A204.1 (cell line): ENCODE measurements at regions not wholly inside any gene's neighbourhood (a gene's known extent, or its start where the extent isn't known, plus 50 kb on each side); places are given as distances from the start of the nearest gene placed in this dataset.
A peak's percentile ranks its signal among the peaks of the same experiment; 100 is the strongest.

Experiments used
- FAIRE-seq: peaks from 2 replicates; lab custom pipeline; 2012; peaks lifted over from hg19 to GRCh38; lab: Jason Lieb, UNC

GRCh38 chr7:48703466-48703865, 220.9 kb upstream of the CDC14C start:
- no peak for FAIRE-seq

- no peak for FAIRE-seq
Measured at GRCh38 chr7:48708122-48708521, 216.2 kb upstream of the CDC14C start.

GRCh38 chr7:48708635-48709034, 215.7 kb upstream of the CDC14C start:
- FAIRE-seq, result no peak

- no peak for FAIRE-seq
Measured at GRCh38 chr7:48710995-48711394, 213.4 kb upstream of the CDC14C start.

GRCh38 chr7:48718731-48719378, 205.5 kb upstream of the CDC14C start:
- peak; percentile 96 for FAIRE-seq

- FAIRE-seq, result no peak
Measured at GRCh38 chr7:48728799-48729198, 195.5 kb upstream of the CDC14C start.

GRCh38 chr7:48734695-48735406, 189.5 kb upstream of the CDC14C start:
- FAIRE-seq, result no peak

DNA sequence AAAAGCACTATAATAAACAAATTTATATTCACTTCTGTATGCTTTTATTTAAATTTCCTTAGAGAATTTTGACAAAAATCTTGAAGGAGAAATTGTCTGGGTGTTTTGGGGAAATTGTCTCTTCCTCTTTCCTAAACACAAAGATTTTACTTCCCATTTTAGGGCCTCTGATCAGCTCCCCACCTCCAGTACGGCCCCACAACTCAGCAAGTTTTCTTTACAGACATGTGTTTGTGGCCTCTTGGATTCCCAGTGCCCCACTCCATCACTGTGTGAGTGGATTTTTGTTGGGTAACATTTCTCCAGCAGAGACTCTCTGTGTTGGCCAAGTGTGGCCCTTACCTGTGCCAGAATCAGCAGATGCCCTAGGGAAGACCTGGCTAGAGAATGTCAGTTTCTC, 182.8 kb upstream of the CDC14C start:
- FAIRE-seq, result no peak

DNA sequence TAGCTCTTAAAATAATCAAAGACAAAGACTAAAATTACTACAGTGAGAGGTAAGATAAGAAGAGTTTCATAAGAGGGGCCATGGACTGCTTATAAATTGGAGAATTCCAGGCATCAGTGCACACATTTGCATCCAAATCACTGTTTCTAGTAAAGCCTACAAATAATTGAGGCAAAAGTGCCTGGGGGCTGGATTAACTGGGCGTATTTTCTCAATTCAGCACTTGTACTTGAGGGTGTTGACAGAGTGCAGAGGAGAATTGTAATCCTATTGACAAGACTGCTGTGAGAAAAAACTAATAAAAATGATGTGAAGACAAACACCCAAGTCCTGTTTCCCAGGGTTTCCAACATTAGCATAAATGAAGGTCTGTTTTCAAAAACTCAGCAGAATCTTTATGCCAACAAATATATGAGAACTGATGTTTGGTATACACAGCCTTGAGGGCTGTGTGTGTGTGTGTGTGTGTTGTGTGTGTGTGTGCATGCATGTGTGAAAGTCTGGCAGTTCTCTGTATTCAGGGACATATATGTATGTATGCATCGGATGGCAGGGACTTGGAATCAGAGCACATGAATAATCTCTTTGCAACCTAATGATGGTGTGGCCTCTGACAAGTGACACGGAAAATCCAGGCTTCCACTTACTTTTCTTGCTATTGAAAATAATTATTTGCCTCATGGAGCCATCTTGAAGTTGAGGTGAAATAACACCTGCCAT, 182.1 kb upstream of the CDC14C start:
- FAIRE-seq, result no peak

DNA sequence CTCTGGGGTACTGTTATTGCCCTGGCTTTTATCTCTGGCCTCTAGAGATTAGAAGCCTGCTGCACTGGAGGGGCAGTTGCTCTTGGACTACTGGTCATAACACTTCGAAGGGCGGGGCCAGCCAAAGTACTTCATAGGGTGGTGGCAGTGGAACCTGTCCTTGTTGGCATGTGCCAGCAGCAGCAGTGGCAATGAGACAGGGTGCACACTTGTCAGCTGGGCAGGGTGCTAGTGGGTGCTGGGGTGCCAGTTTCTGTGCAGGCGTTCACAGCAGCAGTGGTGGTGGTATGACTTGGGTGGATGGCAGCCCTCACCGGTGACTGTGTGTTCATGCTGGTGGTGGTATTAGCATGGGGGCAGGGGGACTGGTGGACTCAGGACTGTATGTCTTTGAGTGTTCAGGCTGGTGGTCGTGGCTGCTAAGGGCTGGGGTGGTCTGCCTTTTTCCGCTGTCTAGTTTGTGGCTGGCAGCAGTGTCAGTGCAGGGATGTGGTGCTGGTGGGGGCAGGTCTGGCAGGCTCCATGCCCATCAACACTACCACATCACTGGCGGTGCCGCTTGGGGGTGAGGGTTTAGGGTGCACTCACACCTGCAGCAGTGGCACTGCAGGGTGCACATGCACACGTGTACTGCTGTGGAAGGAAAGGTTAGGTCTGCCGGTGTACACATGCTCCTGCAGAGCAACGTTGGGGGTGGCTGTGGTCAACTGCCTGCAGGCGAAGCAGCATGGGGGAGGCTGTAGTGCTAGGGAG, 176.1 kb upstream of the CDC14C start:
- no peak for FAIRE-seq

GRCh38 chr7:48755061-48755555, 169.2 kb upstream of the CDC14C start:
- no peak for FAIRE-seq

- FAIRE-seq, result no peak
Measured at GRCh38 chr7:48759431-48760080, 164.8 kb upstream of the CDC14C start.

GRCh38 chr7:48760528-48761265, 163.7 kb upstream of the CDC14C start:
- FAIRE-seq, result no peak

- no peak for FAIRE-seq
Measured at GRCh38 chr7:48780862-48781261, 143.5 kb upstream of the CDC14C start.

DNA sequence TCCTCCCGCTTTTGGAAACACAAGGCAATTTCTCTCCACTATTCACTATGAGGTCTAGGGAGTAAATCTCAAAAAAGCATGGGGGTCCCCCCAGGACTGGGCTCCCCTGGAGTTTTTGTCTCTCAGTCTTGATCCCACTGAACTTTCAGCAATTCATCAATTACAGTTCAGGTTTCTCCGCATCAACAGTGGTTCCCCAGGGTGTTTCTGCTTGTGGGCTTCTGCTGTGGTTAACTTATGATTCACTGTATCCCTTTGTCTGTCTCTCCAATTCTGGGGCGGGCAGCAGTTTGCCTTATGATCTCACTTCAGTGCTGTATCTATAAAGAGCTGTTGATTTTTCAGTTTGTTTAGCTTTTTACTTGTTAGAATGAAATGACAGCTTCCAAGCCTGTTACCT, 142.6 kb upstream of the CDC14C start:
- no peak for FAIRE-seq

DNA sequence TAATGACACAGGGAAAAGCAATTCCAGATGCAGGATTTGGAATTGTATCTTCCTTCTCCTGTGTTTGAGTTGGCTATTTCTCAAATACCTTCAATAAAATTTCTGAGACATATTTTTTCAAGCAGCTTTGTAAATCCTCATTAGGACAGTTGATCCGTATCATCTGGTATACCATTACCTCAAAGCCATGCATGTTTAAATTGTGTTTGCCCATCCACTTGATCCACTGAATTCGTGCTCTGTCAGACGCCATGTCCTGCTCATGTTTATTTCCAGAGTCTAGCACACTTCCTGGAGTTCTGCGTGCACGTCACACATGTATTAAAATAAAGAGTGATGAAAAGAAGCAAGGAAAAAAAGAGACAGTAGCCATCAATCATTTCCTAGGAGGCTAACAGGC, 141.8 kb upstream of the CDC14C start:
- FAIRE-seq, result no peak

- FAIRE-seq, result no peak
Measured at GRCh38 chr7:48786951-48787350, 137.4 kb upstream of the CDC14C start.

- no peak for FAIRE-seq
Measured at GRCh38 chr7:48803250-48803649, 121.1 kb upstream of the CDC14C start.

- FAIRE-seq, result no peak
Measured at GRCh38 chr7:48806731-48807130, 117.6 kb upstream of the CDC14C start.

- FAIRE-seq, result no peak
Measured at GRCh38 chr7:48811071-48811470, 113.3 kb upstream of the CDC14C start.

DNA sequence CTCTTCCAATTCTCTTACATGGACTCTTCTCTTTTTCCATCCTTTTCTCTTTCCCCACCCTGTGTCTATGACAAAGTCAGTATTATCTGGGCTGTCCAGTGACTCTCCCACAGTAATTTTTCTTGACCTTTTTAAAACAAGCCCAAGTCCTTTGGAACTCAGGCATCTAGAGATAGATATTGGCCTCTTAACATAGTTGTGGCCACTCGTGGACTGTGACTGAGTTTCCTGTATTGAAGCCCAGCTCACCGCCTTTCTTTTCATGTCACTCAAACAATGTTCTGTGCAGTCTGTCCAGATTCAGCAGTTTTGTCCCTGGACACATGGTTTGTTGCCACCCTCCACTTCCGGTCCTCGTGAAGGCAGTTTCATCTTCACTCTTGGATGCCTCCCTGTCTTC, 110.9 kb upstream of the CDC14C start:
- FAIRE-seq, result no peak
